SKM-1 (cell line): ENCODE measurements at regions not wholly inside any gene's neighbourhood (a gene's known extent, or its start where the extent isn't known, plus 50 kb on each side); places are given as distances from the start of the nearest gene placed in this dataset.

Source experiments
- DNase-seq: peaks from one replicate; lab custom pipeline; 2025; ENCODE audit not compliant: unreplicated experiment; lab: John Stamatoyannopoulos, UW

GRCh38 chr9:2565676-2566340 is 55.8 kb upstream of the VLDLR start:
- DNase-seq, result no peak

GRCh38 chr9:2567922-2568321 is 53.7 kb upstream of the VLDLR start:
- DNase-seq, result no peak

- no peak for DNase-seq
These were observed 52.9 kb upstream of the VLDLR start for GRCh38 chr9:2568689-2569088.

GRCh38 chr9:2570615-2571479 is 50.7 kb upstream of the VLDLR start:
- peak; percentile 97 for DNase-seq
